HG03066 (cell line): ENCODE measurements at regions not wholly inside any gene's neighbourhood (a gene's known extent, or its start where the extent isn't known, plus 50 kb on each side); places are given as distances from the start of the nearest gene placed in this dataset.
"Not testable (repeated sequence)": the region's sequence is repeated elsewhere in the genome, so short reads cannot be mapped to it uniquely, and the experiment has no call there.

Experiments used
- ATAC-seq: cut with Tn5 transposase; IDR thresholded peaks from one replicate; pipeline ENCODE4 v1.9.1; 2021; ENCODE audit warnings: low read depth; ENCODE audit not compliant: unreplicated experiment

DNA sequence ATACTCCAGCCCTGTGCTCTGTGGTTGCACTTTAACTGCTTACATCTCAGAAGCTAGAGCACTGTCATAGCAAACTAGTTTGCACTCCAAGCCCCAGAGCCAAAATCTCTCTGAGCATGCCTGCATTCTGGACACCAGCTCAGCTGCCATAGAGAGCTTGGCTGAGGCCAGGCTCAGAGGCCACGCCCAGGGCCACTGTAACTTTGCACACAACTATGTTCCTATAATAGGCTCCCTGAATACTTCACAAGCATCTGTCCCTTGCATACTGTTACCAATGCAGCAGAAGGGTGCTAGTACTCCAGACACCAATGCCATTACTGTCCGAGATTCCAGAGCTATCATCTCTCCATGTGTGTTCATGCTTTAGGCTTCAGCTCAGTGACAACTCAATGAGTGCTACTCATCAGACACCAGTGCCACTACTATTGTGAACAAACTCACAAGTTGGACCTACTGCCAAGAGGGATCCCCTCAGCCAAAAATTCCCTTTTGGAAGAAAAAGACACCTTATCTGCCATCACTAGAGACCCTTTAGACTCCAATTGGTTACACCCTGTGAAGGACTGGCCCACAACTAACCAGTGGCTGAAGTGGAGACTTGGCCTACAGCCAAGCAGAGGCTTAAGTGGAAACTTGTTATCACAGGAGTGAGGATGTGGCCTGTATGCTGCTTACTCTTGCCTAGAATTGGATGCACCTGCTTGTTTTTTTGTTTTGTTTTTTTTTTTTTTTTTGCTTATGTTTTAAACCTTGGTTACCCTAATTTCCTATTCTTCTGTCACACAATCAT, 211.6 kb upstream of the MAGI2 start:
- ATAC-seq = no peak

DNA sequence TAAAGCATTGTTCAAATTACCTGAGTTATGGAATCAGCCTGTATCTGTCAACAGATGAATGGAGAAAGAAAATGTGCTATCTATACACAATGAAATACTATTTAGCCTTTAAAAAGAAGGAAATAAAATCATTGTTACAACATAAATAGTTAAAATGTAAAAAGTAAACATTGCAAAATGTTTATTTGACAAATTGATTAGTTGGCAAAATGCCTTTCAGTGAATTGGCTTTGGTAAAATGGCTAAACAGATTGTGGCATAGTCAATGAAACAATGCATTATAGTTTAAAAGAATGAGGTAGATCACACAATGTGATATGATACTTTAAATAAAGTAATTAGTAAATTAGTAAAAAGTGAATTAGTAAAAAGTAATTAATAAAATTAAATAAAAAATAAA, 204.8 kb upstream of the MAGI2 start:
- no peak for ATAC-seq

DNA sequence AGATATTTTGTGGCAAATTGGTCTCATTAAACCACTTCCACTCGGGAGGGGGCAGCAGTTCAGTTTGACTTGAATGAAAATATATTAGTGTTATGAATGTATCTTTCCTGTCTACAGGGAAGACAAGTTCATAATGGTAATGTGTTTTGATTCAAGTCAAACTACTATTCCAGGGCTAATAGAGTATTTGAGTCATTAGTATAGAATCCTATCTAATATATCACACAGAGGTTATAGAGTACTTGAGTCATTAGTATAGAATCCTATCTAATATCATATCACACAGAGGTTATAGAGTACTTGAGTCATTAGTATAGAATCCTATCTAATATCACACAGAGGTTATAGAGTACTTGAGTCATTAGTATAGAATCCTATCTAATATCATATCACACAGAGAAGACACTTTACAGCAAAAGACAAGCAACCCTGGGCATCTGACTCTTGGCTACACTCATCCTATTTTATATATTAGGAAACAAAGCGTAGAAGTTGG, 199.7 kb upstream of the MAGI2 start:
- ATAC-seq = no peak

DNA sequence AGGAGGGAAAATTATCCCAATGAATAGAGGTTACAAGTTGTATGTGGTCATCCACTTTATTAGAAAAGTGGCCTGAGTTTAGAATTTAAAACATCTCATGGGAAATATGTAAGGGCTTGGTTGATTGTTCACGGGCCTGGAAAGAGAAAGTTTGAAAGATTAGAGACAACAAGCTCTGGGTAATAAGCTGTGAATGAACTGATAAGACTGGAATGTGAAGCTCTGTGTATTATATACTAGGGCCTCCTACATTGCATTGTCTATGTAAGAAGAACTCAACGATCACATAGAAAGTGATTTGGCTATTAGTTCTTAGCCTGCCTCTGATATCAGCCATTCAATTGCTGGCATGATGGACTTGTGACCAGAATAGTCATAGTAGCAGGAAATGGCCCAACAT, 199.2 kb upstream of the MAGI2 start:
- ATAC-seq = no peak

DNA sequence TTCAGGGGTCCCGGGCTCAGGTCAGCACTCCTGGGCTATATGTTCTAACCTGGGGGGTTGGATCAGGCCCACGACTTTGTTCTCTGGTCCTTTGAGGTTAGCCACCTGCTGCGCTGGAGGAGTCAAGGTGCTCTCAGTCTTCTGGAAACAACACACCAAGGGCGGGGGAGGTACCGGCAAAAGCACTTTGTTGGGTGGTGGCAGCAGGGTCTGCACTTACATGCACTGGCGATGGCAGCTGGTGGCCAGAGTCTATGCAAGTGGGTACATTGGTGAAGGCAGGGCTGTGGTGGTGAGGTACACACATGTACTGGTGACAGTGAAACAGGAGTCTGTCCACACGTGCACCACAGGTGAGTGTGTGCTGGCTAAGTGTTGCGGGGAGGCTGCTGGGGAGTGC, 194.2 kb upstream of the MAGI2 start:
- ATAC-seq = no peak

DNA sequence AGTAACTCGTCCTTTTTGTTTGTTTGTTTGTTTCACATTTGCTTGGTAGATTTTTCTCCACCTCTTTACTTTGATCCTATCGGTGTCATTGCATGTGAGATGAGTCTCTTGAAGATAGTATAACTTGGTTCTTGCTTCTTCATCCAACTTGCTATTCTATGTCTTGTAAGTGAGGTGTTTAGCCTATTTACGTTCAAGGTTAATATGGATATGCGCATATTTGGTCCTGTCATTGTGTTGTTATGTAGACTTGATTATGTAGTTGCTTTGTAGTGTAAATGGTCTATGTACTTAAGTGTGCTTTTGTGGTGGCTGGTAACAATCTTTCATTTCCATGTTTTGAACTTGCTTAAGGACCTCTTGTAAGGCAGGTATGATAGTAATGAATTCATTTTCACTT, 192.8 kb upstream of the MAGI2 start:
- ATAC-seq = no peak

DNA sequence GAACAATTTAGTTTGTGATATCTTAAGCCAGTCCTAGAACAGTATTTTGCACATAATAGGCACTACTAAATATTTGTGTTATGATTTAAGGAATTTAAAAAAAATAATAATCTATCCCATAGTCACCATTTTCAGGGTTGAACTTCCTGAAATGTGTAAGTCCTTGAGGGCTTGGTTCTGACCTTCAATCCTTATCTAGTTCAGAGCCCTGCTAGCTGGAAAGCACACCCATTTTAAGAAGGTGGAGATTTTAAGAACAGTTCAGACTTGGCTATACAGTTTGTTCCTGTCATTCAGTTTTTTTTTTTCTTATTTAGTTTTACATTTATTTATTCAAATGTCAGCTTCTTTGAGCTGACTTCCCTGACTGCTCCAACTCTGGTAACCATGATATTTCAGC, 183.4 kb upstream of the MAGI2 start:
- ATAC-seq = no peak

DNA sequence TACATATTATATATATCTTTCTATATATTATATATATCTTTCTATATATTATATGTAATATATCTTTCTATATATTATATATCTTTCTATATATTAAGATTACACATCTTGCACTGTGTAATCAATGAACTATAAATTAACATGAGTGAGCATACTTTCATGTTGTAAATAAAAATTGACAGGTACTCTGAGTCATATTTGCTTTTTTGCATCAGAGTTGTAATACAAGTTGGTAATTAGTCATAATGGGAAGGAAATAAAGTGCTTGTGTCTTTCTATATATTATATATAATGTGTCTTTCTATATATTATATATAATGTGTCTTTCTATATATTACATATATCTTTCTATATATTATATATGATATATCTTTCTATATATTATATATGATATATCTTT, 172.5 kb upstream of the MAGI2 start:
- not testable (repeated sequence) for ATAC-seq

DNA sequence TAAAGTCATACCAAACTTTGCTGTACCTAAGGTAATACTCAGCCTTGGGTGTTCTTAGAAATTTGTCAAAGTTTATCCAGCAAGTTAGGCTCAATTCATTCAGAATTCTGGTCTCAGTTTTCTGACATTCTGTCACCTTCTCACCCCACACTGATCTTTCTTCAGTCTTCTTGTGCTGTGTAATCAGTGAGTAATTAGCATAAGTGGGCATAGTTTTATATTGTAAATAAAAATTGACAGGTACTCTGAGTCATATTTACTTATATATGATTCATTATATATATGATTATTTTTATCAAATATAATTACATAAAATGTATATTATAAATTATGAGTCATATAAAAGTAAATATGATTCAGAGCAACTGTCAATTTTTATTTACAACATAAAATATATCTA, 170.9 kb upstream of the MAGI2 start:
- ATAC-seq = no peak

DNA sequence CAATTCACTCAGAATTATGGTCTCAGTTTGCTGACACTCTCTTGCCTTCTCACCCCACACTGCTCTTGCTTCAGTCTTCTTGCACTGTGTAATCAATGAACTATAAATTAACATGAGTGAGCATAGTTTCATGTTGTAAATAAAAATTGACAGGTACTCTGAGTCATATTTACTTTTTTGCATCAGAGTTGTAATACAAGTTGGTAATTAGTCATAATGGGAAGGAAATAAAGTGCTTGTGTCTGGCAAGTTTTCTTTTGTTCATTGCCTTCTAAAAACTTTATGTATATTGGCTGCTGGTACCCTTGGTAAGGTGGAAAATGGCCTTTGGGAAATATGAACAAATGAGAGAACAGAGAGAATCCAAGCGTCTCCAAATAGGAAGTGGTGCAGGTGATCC, 169.3 kb upstream of the MAGI2 start:
- no peak for ATAC-seq

DNA sequence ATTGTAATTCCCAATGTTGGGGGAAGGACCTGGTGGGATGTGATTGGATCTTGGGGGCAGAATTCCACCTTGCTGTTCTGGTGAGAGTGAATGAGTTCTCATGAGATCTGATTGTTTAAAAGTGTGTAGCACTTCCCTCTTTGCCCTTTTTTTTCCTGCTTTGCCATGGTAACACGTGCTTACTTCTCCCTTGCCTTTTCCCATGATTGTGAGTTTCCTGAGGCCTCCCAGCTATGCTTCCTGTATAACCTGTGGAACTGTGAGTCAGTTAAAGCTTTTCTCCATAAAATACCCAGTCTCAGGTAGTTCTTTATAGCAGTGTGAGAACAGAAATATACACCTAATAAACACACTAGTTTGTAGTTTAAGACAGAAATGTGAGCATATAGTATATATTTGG, 166.8 kb upstream of the MAGI2 start:
- no peak for ATAC-seq

DNA sequence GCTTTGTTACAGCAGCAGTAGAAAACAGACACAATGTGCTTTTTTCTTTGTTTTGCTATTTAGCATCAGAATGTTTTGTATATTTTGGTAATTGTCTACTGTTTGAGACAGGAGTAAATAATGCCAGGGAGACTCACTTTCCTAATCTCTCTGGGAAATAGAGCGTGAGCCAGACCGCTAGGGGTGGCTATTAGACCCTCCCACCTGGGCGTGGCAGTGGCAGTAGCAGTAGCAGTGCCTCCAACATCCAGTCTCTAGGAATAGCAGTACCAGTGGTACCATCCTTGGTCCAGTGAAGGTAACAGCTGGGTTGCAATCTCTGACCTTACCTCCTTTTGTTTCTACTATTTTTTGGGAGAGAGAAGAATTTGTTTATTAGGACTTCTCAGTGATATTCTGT, 165.7 kb upstream of the MAGI2 start:
- ATAC-seq = no peak

DNA sequence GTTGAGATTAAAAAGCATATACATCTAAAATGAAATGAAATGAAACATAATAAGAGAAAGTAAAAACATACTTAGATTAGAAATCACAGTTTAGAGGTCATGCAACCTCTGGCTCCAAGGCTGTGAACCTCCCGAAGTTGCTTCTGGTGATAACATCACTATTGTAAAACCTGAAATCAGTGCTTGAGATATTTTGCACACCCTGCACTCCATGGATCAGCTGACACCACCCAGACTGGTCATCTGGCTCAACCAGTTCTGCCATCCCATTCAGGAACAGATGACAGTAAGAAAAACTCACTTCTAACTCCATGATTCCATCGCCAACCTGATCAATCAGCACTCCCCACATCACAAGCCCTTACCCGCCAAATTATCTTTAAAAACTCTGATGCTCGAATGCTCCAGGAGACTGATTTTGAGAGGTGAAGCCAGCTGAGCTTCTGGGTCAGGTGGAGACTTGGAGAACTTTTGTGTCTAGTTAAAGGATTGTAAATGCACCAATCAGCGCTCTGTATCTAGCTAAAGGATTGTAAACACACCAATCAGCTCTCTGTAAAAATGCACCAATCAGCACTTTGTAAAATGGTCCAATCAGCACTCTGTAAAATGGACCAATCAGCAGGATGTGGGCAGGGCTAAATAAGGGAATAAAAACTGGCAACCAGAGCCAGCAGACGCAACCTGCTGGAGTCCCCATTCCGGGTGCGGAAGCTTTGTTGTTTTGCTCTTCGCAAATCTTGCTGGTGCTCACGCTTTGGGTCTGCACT, 162.6 kb upstream of the MAGI2 start:
- ATAC-seq = no peak

DNA sequence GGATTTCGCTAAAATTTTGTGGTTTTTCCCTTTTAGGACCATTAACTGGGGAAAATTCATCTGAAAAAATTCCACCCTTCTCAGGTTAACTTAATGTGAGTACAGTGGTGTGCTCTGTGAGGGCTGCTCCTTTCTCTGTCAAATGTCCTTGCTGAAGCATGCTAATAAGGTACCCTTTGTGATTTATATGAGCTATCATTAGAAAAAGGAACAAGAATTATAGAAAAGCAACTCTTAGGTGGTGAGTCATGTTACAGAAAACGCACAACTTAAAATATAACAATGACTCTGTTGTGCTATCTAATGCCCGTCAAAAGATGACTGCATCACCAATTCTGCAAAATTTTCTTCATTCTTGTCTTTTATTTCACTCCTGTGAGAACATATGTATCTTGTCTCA, 162.0 kb upstream of the MAGI2 start:
- no peak for ATAC-seq

DNA sequence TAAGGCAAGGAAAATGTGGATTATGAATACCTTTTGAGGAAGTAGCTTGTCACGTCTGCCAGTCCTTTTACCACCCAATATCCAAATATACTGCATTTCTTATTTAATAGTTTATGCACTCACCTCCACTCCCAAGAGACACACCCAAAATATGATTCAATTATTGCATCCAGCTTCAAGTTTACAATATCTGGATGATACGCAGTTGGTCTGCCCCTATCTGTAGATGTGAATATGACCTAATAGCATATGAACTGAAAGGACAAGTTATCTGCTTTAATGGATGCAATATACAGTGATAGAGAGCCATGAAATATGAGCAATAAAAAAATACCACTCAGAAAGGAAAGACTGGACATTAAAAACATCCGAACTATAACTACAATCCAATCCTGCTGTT, 159.4 kb upstream of the MAGI2 start:
- no peak for ATAC-seq

DNA sequence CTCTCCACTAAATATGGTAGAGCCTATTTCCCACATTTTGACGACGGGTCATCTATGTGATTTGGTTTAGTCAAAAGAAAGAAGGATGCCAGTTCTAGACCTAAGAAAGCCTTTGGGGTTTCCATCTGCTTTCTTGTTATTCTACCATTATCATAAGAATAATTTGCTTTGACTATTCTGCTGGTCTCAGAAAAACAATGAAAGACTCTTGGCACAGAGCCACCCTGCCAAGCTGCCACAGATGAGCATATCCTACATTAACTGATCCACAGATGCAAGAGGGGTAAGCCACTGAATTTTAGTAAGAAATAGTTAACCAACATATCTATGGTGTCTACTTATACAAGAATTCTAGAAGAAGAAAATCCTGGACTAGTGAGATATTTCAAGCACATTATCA, 158.6 kb upstream of the MAGI2 start:
- ATAC-seq = no peak

DNA sequence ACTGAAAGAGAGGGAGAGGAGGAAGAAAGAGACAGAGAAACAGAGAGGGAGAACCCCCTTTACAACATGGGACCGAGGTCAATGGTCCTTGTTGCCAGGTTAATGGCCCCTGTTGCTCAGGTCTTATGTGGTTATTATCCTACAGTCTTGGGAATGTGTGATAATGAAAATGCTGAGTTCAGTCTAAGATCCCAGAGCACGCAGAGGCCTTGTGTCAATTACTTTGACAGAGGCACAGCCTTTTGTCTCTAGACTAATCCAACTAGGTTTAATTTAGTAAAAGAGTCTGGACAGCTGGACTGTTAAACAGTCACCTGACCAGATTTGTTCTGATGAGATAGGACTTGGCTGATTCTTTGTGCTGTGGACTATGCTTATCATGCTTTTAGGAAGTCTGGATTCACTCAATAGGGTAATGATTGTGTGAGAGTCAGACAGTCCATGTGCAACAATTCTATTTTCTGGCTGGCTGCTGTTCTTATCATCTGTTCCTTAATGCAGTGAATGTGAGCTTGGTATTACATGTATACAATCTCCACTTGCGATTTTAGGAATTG, 157.4 kb upstream of the MAGI2 start:
- no peak for ATAC-seq

DNA sequence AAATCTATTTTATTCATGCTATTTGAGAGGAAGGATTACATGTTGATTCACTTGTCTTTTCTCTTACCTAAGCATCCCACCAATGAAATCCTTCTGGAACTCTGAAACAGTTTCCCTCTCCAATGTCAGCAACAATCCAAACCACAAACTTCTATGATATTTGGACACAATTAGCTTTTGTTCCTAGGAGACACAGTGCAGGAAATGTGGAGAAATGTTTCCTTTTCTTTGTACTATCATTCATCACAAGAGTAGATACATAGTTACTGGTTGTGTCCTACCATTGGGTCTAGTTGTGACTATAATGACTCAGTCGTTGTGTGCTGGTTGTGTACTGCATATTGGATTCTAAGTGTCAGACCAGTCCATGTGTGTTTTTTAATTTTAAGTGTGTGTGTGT, 156.8 kb upstream of the MAGI2 start:
- no peak for ATAC-seq

DNA sequence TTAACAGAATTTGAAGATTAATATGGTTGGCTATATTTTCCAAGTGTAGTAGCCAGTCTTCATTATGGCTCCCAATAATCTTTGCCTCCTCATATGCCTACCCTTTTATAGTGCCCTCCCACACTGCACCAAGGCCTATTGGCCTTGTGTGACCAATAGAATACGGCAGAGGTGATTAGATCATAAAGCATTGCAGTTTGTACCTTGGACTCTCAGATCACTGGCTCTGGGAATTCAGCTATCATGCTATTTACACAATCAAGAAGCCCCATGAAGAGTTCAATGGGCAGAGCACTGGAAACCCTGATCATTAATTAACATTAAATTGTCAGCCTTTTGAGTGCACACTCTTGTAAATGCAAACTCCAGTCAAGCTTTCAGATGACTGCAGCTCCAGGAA, 154.5 kb upstream of the MAGI2 start:
- ATAC-seq = no peak

DNA sequence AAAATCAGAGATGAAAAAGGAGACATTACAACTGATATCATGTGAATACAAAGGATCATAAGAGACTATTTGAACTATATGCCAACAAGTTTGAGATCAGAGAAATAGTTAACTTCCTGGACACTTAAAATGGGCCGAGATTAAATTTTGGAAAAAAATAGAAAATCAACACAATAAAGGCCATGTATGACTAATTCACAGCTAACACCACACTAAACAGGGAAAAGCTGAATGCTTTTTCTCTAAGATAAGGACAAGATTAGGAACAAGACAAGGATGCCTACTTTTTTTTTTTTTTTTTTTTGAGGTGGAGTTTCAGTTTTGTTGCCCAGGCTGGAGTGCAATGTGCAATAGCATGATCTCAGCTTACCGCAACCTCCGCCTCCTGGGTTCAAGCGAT, 151.4 kb upstream of the MAGI2 start:
- no peak for ATAC-seq

DNA sequence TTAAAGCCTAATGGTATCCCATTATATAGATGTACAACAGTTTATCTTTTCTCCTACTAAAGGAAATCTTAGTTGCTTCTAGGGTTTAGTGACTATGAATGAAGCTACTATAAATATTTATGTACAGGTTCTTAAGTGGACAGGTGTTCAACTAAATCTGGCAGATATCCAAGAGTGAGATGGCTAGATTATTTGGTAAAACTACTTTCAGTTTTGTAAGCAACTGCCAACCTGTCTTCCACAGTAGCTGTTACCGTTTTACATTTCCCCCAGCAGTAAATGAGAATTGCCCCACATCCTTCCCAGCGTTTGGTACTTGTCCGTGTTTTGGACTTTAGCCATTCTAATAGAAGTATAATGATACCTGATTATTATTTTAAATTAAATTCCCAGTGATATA, 144.9 kb upstream of the MAGI2 start:
- no peak for ATAC-seq

DNA sequence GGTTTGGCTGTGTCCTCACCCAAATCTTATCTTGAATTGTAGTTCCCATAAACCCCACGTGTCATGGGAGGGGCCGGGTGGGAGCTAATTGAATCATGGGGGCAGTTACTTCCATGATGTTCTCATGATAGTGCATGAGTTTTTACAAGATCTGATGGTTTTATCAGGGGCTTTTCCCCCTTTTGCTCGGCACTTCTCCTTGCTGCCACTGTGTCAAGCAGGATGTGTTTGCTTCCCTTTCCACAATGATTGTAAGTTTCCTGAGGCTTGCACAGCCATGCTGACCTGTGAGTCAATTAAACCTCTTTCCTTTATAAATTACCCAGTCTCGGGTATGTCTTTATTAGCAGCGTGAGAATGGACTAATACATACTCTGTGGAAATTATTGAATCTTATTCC, 141.2 kb upstream of the MAGI2 start:
- ATAC-seq = not testable (repeated sequence)
